ENCODE measurements at regions not wholly inside any gene's neighbourhood (a gene's known extent, or its start where the extent isn't known, plus 50 kb on each side); places are given as distances from the start of the nearest gene placed in this dataset.
"Not testable (repeated sequence)": the region's sequence is repeated elsewhere in the genome, so short reads cannot be mapped to it uniquely, and the experiment has no call there.

DNA sequence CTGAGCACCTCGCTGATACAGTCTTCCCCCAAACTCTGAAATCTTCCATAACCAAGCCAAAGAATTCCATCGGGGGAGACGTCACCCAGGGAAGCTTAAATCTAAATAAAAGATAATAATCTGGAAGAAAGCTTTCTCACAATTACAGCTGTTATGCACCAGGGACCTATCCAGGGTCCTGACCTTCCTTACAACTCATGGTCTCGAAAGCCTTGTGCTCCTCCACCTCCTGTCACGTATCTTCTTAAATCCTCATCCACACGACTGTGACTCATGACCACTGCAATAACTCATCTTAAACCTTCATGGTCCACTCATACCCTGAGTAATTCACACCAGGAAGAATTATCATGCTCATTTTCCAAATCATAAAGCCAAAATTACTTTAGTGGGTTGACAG lies 166.8 kb upstream of the FRG1 start:
- DNase-seq (ENCODE audit: low read depth) = no peak

DNA sequence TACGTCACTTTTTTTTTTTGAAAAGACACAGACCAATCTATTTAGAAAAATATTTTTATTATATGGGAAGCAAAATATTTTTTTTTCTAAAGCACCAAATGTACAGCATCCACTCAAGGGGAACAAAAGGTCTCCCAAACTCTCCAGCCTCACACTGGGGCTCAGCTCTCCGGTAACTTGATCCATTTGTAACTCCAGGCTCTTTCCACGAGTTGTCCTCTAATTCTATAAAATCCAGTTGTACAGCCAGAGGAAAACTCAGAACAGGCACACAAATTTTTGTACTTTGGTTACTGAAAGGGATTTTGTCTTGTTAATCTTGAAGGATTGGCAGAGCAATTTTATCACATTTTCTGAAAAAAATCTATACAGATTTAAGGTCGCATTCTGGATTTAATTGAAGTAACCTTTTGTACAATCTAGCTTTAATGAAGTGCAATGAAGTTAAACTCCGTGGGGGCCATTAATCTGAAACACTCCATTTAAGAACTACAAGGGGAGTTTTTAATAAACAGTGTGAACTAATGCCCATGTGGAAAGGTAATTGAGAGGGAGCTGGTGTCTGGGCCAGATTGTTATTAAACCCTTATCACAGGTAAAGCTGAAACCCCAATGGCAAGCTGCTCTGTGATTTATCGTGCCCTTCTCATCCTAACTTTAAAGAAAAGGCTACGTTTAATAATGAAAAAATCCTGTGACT lies 161.2 kb upstream of the FRG1 start:
- DNase-seq (ENCODE audit: low read depth) = no peak

DNA sequence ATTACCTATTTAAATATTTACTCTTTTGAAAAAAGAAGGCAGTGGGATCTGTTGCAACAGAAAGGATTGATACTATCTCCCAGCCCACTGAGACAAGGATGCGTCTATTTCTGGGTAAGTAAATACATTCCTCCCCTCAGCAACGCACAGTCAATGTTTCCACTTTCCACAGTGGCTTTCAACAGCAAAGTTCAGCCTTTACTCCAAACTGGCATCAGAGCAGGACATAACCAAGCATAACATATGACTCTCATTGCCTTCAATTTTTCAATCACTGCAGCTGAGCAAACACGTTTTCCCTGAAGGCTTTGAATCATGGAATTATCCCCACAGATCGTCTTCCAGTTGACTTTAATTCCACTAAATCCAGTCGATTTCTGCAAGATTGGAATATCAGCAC lies 160.3 kb upstream of the FRG1 start:
- DNase-seq (ENCODE audit: low read depth) = no peak

DNA sequence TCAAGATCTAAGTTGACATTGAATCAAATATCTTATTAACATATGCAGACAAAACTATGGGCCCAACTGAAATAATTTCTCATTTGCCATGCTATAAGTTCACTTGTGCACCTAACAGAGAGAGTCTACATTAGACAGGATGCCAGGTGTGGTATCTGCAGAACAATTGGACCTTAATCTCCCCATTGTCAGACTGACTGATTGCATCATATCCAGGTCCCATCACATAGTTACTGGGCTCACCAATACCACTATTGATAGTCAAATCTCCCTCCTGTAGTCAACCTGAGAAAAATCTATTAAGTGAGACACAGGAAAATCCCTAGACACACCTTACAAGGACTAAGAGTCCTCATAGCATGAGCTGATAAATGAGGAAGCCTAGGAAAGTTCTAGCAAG lies 156.0 kb upstream of the FRG1 start:
- DNase-seq (ENCODE audit: low read depth) = no peak

DNA sequence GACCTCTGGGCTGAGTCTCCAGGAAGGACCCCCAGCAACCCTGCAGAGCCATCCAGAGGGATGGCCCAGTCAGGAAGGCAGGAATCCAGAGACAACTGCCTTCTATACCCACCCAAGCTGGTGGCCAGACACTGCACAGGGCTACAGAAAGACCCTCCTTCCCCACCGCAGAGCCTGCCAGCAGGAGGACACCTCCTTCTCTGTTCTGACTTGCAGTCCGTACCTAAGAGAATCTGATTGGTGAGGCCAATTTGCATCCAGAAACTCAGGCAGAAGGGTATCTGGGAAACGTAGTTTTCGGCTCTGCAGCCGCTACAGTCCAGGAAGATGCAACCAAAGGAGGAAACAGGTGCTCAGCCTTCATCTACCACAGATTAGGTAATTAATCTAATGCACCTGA lies 155.4 kb upstream of the FRG1 start:
- no peak for DNase-seq (ENCODE audit: low read depth)

DNA sequence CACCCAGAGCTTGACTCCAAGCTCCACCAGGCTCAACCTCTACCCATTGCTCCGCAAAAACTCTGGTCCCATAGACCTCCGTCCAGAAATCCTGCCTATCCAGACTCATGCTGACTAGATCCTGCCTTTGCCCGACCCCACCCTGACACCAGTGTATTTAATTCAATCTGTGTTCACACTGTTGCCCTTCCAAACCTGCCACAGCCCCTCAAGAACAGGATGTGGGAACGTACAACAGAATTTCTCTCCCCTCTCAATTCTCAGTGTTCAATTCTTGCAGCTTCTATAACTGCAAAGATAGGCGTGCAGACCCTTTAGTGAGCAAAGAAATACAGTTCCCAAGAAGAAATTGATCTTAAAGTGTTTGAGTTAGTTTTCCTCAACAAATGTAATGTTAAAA lies 154.2 kb upstream of the FRG1 start:
- DNase-seq (ENCODE audit: low read depth) = no peak

DNA sequence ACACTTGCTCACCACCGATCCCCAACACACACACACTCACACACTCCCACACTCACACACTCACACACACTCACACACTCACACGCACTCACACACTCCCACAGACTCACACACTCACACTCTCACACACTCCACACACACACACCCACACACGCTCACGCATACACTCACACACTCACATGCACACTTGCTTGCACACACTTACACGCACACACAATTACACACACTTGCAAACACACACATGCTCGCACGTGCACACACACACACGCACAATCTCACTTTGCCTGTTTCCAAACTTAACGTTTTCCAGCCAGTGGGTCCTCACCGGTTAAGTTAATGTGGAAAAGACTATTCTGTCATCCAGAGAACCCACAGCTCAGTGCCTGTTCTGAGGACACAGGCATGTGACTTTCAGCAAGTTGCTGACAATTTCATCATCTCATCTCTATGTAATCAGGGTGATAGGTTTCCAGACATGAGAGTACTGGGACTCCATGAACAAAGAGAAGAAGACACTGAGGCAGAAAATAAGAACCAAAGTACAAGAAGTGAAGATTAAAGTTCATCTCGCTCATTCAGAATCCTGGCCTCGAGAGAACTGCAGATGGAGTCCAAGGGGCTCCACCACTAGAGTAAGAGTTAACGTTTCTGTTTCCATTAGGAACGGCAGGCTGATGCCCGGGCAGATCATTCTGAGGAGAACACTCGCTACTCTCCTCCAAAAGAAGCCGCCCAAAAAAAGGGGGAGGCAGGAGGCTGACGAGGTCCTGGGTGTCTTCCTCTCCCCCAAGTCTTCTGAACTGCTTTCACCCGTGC lies 153.2 kb upstream of the FRG1 start:
- DNase-seq (ENCODE audit: low read depth) = no peak

DNA sequence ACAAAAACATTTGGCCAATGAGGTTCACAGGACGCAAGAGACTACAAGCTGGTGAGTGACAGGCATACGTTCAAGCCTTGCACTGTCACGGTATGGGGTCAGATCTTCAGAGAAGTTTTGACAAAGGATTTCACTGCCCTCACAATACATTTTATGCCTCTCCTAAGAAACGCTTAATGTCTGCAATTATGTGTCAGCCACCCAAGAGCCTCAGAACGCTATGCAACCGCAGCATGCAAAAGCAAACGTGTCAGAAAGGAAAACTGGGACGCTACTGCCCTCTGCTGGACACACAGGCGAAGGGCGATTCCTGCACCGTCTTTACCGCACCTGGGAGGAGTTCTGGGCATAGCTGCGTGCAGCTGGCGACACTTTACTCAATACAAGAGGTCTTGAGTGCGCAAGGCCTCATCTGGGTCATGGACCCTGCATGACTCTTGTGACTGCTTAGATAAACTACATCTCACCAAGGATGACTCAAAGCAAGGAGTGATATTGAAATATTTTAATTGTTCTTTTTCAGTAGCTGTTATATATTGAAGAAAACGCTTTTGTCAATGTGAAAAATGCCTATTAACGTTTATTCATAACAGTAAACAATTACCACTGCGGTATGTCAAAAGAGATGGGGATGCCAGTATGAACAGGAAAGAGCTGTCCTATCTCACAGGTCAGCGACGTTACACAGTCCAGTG lies 147.6 kb upstream of the FRG1 start:
- DNase-seq (ENCODE audit: low read depth) = peak; percentile 1

DNA sequence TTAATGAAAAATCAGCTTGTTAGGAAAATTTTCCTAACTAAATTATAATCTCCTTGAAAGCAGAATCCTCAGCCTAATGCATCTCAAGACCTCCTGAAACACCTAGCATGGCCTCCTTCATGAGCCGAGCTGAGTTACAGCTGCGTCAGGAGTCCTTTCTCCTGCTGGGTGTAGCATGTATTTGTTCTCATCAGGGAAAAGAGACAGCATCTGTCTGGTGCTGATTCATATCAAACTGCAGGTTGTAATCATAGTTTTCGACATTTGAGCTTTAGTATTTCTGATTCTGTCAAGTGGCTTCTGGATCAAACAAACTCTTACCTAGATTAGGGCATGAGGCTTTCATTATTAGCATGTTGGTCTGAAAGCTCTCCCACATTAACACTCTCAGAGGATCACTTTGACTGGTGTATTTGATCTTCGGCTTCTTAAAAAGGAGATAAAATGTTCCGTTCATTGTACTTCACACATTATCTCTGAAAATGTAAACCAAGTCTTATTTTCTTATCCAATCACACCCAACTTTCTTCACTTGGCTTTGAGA lies 140.1 kb upstream of the FRG1 start:
- DNase-seq (ENCODE audit: low read depth) = no peak

DNA sequence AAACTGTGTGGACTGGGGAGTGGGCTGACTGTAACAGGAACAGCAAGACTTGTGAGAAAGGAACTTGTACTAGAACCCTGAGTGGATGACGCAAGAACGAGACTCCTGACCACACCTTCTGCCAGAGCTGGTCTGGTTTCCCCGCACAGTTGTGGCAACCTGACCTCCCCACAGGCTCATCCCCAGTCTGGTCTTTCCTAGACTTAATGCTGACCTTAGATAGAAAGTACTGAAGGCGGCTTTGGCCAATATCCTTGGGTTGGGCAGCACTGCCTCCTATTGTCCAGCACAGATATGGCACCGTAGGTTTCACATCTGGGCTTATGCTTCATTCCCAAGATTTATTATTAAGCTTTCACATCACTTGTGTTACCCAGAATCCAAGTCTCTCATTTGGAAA lies 137.8 kb upstream of the FRG1 start:
- DNase-seq (ENCODE audit: low read depth) = no peak

DNA sequence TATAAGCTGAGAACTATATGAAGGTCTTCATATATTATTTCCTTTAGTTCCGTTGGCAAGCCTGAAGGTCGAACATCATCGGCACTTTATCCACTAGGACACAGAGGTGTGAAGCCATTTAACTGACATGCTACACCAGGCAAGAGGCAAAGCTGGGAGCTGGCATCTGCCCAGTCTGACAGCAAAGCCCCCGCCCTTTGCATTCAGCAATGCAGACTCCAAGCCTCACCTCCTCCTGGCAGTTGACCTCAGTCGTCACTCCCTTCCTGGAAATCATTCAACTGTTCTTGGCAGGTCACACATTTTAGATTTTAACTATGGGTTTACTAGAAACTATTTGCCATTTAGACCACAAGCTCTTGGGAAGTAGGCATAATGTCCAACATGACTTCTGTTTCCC lies 135.8 kb upstream of the FRG1 start:
- no peak for DNase-seq (ENCODE audit: low read depth)

DNA sequence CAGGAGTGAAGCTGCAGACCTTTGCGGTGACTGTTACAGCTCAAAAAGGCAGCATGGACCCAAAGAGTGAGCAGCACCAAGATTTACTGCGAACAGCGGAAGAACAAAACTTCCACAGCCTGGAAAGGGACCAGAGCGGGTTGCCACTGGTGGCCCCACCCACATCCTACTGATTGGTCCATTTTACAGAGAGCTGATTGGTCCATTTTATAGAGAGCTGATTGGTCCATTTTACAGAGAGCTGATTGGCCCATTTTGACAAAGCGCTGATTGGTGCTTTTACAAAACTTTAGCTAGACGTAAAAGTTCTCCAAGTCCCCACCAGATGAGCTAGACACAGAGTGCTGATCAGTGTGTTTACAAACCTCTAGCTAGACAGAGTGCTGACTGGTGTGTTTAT lies 134.2 kb upstream of the FRG1 start:
- no peak for DNase-seq (ENCODE audit: low read depth)

DNA sequence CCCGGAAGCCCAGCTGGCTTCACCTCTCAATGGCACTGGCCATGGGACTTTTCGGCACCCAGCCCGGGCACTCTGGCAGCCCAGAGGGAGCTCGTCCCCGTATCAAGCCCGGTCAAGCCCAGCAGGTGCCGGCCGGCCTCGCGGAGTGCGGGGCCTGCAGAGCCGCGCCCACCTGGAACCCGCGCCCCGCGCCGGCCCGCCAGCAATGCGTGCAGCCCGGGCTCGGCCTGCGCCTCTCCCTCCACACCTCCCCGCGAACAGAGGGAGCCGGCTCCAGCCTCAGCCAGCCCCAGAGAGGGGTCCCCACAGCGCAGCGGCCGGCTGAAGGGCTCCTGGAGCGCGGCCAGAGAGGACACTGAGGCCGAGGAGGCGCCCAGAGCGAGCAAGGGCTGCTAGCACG lies 133.6 kb upstream of the FRG1 start:
- DNase-seq (ENCODE audit: low read depth) = no peak

DNA sequence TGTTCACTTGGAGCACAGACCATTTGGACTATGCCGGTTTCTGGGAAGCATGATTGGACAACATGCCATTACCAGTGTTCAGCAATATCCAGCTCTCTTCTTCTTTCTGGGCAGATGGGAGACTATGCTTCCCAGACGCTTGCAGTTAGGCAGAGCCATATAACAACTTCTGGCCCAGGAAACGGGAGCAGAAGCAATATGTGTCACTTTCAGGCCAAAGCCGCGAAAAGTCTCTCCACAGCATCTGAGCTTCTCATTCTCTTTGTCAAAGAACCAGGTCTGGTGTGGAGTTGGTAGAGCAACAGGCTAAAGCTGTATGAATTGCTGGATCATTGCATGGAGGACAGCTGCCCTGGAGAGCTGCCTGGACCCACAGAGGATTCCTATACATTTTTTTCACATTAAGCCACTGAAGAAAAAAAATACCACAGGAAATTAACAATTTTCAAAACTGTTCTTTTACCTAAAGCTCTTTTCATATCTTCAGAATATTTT lies 131.4 kb upstream of the FRG1 start:
- no peak for DNase-seq (ENCODE audit: low read depth)

DNA sequence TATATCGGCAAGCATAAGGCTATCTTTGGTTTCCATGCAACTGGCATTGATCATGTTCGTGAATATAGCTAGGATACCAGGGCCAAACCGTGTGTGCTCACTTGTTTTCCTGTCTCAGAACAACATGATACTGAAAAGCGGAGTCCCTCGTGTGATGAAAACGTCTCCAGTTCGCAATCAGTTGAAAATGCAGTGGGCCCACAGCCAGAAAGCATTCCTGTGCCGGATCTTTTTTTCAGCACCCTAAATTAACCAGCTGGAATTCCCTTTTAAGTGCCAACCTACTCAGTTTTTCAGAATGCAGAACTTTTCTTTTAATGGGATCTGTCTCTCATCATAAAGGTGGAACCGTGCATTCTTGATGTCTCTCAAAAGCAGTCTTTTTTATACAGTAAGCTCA lies 130.8 kb upstream of the FRG1 start:
- DNase-seq (ENCODE audit: low read depth) = no peak

DNA sequence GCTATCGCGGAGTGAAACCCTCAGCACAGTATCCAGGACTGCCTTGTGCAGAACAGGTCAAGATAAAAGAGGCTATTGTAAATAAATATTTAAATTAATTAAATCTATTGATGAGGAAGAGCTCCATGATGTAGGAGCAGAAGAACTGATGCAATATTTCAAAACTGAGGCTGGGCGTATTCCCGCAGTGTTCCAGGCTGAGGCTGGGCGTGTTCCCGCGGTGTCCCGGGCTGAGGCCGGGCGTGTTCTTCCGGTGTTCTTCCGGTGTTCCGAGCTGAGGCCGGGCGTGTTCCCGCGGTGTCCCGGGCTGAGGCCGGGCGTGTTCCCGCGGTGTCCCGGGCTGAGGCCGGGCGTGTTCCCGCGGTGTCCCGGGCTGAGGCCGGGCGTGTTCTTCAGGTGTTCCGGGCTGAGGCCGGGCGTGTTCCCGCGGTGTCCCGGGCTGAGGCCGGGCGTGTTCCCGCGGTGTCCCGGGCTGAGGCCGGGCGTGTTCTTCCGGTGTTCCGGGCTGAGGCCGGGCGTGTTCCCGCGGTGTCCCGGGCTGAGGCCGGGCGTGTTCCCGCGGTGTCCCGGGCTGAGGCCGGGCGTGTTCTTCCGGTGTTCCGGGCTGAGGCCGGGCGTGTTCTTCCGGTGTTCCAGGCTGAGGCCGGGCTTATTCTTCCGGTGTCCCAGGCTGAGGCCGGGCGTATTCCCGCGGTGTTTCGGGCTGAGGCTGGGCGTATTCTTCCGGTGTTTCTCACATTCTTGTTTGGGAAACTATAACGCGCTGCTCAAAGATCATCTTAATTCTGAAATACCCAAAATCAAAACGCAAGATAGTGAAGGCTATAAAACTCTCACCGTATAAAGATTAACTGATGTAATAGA lies 130.1 kb upstream of the FRG1 start:
- DNase-seq (ENCODE audit: low read depth) = not testable (repeated sequence)

DNA sequence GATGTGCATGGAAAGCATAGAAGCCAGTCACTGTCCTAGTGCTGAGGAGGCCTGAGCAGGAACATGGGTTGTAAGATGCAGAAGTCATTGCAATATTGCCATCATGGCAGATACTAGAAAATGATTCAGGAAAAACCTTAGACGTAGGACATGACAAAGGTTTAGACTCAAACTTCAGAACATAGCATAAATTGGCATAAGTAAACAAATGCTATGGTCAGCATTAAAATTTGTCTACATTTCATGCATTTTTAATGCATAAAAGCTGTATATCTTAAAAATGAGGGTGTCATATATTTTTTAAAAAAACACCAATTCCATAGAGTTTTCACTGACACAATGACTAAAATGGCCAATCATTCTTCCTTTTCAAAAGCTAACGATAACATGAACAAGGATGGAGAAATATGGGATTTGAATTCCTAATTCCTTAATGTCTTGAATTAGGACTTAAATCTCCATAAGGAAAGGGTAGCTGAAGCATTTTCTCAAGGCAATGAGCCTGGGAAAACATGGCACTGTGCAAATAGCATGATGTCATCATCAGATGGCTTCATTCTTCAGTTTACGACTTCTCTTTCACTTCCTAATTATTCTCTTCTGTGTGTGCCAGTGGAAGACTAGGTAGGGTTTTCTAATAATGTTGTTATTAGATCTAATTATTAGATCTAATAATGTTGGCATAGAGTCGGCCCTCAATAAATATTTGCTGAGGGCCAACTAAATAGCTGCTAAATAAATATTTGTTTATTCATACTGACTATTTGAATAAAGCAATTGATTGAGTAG lies 125.1 kb upstream of the FRG1 start:
- no peak for DNase-seq (ENCODE audit: low read depth)

DNA sequence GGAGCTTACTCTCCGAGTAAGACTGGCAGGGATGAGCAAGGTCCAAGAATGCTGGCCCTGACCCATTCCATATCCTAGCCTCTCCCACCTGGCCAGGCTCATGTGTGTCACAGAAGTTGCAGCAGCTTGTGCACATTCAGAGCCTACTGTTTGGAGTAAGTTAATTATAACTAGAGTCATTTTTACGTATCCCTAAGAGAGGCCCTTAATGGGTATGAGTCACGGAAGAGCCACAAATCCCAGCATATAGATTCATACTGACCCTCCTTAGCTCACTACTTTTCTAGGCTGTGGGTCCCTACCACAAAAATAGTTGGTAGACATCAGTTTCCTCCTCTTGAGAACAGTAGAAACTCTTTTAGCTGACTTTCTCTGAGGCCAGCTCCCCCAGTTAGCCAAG lies 118.3 kb upstream of the FRG1 start:
- DNase-seq (ENCODE audit: low read depth) = no peak

DNA sequence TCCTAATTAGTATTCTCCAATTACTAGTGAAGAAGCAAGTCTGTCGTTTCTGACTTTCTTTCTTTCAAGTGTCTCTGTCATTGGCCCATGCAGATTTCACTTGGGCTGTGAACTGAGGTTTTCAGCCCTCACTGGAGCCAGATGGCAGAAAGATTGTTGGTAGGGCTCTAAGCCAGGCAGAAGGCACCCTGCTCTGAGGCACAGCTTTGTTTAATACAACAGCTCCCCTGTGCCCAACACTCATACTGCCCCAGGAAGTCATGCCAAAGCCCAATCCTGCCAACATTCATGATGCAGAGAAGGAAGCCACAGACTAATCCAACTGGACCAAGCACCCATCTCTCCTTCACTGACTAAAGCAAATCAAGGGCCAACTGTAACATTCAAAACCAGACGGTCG lies 117.1 kb upstream of the FRG1 start:
- no peak for DNase-seq (ENCODE audit: low read depth)

DNA sequence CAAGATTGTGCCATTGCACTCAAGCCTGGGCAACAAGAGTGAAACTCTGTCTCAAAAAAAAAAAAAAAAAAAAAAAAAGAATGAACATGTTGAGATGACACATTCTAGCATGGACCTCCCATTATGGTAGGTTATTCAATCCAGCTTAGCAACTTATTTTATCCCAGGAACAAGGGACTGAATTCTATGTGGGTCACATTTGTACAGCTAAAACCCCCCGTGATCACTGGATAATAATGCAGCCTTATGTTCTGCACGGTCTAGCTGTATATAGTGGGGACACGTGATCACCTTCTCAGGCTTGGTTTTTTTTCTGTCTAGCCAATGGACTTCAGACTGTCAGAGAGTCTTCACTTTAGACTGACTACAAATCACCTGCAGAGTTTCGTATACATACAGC lies 115.2 kb upstream of the FRG1 start:
- DNase-seq (ENCODE audit: low read depth) = no peak

DNA sequence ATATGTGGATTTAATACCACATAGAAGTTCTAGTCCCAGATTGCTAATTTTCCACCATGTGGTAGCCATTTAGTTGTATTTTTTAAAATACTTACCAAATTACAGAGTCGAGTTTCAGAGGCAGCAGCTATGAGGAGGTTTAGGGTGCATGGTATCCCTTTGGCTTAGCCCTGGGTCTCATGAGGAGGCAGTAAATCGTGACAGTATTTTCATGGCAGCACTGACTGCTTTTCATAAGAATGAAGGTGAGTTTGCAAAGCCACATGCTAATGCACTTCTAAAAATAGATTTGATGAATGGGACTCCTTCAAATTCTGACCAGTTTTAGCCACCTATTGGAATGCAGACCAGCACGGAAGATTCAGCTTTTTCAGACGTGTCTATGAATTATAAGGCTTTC lies 114.0 kb upstream of the FRG1 start:
- DNase-seq (ENCODE audit: low read depth) = no peak
